AG04449 (cell line): ENCODE measurements at regions not wholly inside any gene's neighbourhood (a gene's known extent, or its start where the extent isn't known, plus 50 kb on each side); places are given as distances from the start of the nearest gene placed in this dataset.

Source experiments
- CTCF ChIA-PET: fragments of 350-600 bp; formaldehyde crosslinking; extraction: SDS; loops from one replicate; lab custom pipeline; 2021; ENCODE audit warnings: antibody characterized with exemption; lab: Yijun Ruan, JAX
- POLR2A ChIA-PET: fragments of 400-600, 350-600 bp; formaldehyde crosslinking; extraction: SDS; loops from one replicate; lab custom pipeline; 2020; ENCODE audit warnings: antibody characterized with exemption, inconsistent platforms; lab: Yijun Ruan, JAX
- DNase-seq: peaks from one replicate; pipeline ENCODE4 v3.0.0-alpha.2; 2010; ENCODE audit warnings: low read depth, low spot score
- H3K4me3 ChIP-seq: 2 replicates; pipeline ENCODE4 v1.5.1; 2011; ENCODE audit warnings: low read depth, mild to moderate bottlenecking, control low read depth, low read length
- TF ChIP-seq, protein P1 (sequence below): IDR thresholded peaks from one replicate; pipeline ENCODE4 v1.5.1; 2011; ENCODE audit warnings: mild to moderate bottlenecking, moderate library complexity, low read length, control low read depth, inconsistent platforms; ENCODE audit not compliant: insufficient read depth; ENCODE audit errors: missing control alignments

DNA sequence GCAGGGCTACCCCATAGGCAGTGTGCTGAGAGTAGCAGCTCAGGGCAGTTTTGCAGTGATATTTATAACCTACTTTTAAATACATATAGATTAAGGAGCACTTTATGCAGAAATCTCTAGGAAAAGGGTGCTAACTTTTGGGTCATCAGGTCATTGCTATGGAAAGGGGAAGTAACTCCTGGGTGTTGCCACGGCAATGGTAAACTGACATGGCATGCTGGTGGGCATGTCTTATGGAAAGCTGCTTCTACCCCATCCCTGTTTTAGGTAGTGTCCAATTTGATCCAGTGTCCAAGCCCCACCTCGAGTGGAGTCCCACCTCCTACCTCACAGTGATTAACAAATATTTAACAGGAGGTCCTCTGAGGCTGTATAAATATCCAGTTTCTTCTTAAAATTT lies 56.8 kb upstream of the XPA start:
- CTCF ChIA-PET, result no interaction called here
- TF ChIP-seq, protein P1, sequence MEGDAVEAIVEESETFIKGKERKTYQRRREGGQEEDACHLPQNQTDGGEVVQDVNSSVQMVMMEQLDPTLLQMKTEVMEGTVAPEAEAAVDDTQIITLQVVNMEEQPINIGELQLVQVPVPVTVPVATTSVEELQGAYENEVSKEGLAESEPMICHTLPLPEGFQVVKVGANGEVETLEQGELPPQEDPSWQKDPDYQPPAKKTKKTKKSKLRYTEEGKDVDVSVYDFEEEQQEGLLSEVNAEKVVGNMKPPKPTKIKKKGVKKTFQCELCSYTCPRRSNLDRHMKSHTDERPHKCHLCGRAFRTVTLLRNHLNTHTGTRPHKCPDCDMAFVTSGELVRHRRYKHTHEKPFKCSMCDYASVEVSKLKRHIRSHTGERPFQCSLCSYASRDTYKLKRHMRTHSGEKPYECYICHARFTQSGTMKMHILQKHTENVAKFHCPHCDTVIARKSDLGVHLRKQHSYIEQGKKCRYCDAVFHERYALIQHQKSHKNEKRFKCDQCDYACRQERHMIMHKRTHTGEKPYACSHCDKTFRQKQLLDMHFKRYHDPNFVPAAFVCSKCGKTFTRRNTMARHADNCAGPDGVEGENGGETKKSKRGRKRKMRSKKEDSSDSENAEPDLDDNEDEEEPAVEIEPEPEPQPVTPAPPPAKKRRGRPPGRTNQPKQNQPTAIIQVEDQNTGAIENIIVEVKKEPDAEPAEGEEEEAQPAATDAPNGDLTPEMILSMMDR, result no peak
- POLR2A ChIA-PET, result no interaction called here
- DNase-seq, result no peak
- H3K4me3 ChIP-seq, result no peak overlapping the region

DNA sequence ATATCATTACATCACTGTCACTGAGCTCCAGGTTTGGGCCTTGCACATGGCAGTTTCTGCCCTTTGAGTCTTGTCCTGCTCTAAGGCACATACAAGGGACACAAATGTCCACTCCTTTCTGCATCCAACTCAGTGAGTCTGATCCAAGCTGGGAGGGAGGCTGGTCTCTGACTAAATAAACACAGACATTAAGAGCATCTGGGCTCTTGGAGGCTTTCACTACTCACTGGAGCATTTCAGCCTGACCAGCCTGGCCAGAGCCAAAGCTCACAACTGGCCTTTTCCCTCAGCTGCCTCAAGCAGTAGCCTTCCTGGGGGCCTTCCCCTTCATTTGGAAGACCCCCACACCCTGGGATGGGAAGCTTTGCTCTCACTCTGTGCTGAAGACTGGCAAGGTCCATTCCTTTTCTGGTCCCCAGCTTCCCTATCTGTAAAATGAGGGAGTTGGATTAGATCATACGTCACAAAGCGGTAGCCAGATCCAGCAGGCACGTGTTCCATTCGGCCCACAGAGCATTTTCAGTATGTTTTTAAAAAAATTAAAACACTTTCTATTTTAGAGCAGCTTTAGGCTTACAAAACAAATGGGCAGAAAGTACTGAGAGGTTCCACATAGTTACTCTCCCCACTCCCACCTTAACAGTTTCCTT lies 58.6 kb upstream of the XPA start:
- ChIA-PET CTCF (interaction anchor here (1.3 kb wide), 1 partner anchor 25 kb away, joined by 4 read pairs; no protein-coding TSS in a partner anchor), POLR2A (no interaction called here)
- DNase-seq, result no peak
- TF ChIP-seq, protein P1, result no peak
- H3K4me3 ChIP-seq, result no peak overlapping the region

DNA sequence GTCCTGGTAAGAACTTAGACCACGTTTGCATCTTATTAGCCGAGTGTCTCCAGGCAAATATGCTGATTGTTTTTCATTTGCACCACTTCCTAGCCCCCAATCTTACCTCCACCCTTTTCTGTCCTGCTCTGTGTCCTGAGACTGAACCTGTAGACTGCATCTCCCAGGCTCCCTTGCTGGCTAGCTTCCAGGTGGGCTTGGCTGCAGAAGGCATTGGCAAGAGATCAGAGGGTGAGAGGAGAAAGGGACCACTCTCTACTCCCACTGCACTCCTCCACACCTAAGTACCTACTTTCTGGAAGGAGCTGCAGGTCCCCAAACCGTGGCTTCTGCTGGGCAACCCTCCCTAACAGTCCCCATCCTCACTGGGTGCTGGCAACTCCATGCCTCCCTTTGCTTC lies 59.9 kb upstream of the XPA start:
- no peak overlapping the region for H3K4me3 ChIP-seq
- DNase-seq, result no peak
- POLR2A ChIA-PET, result no interaction called here
- TF ChIP-seq, protein P1, result no peak
- CTCF ChIA-PET, result interaction anchor here (0.7 kb wide), 1 partner anchor 165 kb away, joined by 3 read pairs; no protein-coding TSS in a partner anchor

DNA sequence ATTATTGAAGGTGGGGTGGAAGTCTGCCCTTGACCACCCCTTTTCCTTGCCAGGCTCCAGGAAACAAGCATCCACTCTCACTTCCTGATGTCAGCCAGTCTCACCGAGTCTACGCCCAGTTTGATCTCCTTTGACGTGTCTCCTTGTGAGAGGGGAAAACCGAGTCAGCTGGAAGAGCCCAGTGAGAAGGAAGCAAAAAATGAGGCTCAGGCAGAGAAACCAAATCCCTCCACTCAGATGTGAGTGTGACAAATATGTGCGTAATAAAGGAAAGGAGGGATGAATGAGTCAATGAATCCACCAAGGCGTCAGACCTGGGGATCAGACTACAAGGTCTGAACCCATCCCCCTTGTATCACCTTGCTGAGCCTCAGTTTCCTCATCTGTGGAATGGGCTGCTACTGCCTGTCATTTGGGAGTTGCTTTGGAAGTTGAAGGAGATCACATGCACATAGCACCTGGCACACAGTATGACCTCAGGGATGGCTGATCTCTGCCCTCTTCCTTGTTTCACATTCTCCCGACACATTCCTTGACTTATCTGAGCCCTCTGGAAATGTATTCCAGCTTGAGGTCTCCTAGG lies 61.3 kb upstream of the XPA start:
- CTCF ChIA-PET, result no interaction called here
- POLR2A ChIA-PET, result no interaction called here
- no peak overlapping the region for H3K4me3 ChIP-seq
- no peak for DNase-seq
- TF ChIP-seq, protein P1, result no peak

DNA sequence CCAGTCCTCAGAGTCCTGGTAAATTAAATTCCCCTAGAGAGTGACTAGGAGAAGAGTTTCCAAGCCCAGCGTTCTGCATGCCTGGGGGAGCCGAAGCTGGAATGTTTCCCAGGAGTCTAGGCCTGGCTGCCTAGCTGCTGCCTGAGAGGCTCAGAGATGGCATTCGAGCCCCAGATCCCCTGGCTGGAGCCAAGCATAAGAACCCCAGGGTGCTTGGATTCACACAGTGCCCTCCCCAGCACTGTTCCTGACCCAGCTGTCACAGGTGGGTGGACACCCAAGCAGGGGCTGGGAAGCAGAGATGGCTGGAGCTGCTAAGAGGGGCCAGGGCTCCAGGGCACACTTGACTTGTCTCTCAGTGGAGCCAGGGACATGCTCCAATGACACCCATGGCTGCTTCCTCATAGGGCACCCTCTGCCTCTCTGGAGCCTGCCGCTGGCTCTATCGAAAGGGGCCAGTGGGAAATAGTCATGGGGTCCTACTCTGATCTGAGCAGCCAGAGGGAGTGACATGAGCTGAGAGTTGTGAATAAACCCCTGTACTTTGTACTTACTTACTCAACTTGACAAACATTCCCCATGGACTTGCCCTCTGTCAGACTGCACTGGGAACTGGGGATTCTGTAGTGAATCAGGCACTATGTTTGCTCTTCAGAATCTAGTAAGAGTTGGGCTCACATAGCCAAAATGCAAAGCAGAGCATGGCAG lies 62.6 kb upstream of the XPA start:
- H3K4me3 ChIP-seq, result no peak overlapping the region
- TF ChIP-seq, protein P1, result no peak
- ChIA-PET POLR2A (no interaction called here), CTCF (interaction anchor here (1.4 to 1.7 kb wide), 2 partner anchors 8 to 141 kb away, joined by 4 to 5 read pairs; no protein-coding TSS in a partner anchor)
- DNase-seq, result no peak

DNA sequence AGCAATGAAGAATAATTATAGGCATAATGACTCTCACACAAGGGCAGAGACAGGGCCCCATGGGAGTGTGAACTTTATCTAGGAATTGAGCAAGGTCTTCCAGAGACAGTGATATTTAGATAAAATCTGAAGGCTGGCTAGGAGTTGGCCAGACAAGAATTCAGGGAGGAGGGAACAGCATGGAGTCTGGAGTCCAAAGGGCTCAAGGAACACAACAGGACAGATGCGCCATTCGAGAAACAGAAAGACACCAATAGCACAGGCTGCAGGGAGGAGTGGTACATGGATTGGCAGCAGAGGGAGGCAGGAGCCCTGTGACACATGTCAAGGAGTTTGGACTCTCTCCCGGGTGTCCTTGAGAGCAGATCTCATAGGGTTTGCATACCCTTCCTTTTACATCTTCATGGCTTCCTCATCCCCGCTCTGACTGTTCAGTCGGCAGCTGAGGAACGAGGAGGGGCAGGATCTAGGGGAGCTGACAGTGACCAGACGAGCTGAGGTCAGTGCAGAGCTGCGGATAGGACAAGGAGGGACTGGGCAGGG lies 64.0 kb upstream of the XPA start:
- no peak for DNase-seq
- ChIA-PET POLR2A (no interaction called here), CTCF (interaction anchor here (1.4 kb wide), 1 partner anchor 10 kb away, joined by 4 read pairs; no protein-coding TSS in a partner anchor)
- TF ChIP-seq, protein P1, result no peak
- H3K4me3 ChIP-seq, result no peak overlapping the region
